ENCODE measurements at regions not wholly inside any gene's neighbourhood (a gene's known extent, or its start where the extent isn't known, plus 50 kb on each side); places are given as distances from the start of the nearest gene placed in this dataset.

GRCh38 chr2:128682729-128683284, 364.1 kb upstream of the HS6ST1 start:
- Histone ChIP-seq H3K27ac (ENCODE audit: control insufficient read depth, insufficient read depth, low read length) (no peak overlapping the region), H3K79me2 (ENCODE audit: control insufficient read depth, insufficient read depth, low read length) (no peaks in the 10 kb centered on the region), H3K27me3 (ENCODE audit: control insufficient read depth, extremely low read depth, insufficient read depth, low read length) (no peaks in the 10 kb centered on the region), H3K9me1 (ENCODE audit: control insufficient read depth, extremely low read depth, insufficient read depth, low read length) (no peaks in the 10 kb centered on the region), H3K9ac (ENCODE audit: control insufficient read depth, extremely low read depth, insufficient read depth, low read length) (no peak overlapping the region), H4K20me1 (ENCODE audit: control insufficient read depth, extremely low read depth, insufficient read depth, low read length) (no peaks in the 10 kb centered on the region), H3K36me3 (ENCODE audit: control insufficient read depth in 2 of 2, extremely low read depth in 1 of 2, insufficient read depth in 2 of 2, low read length in 2 of 2) (no peaks in the 10 kb centered on the region), H3K4me2 (ENCODE audit: control insufficient read depth, extremely low read depth, insufficient read depth, low read depth, low read length) (no peak overlapping the region), H2AFZ (ENCODE audit: control insufficient read depth, low read length) (no peak overlapping the region), H3K9me3 (ENCODE audit: control insufficient read depth, low read depth, low read length) (no peaks in the 10 kb centered on the region), H3K4me3 (ENCODE audit: control insufficient read depth in 2 of 3, extremely low read depth in 1 of 3, insufficient read depth in 2 of 3, low read depth in 1 of 3, low read length in 3 of 3) (no peak overlapping the region), H3K4me1 (ENCODE audit: control insufficient read depth, extremely low read depth, insufficient read depth, low read length) (no peaks in the 10 kb centered on the region)
- dilution Hi-C loops (cut with MboI; ENCODE audit: extremely low pct_ligation_motif_present, low sequenced_read_pairs) = no loop called here
- no peak for TF ChIP-seq CTCF (optimal IDR thresholded peaks at IDR 0.05 in 1 of 3, IDR thresholded peaks at IDR 0.05 in 1 of 3, conservative IDR thresholded peaks at IDR 0.05 in 1 of 3; ENCODE audit: extremely low read depth in 1 of 3, insufficient read depth in 2 of 3, low read length in 3 of 3)
- no peak for TF ChIP-seq EZH2 (IDR thresholded peaks at IDR 0.05; ENCODE audit: low read length)
- DNase-seq (ENCODE audit: low read depth, low spot score) (no peak), FAIRE-seq (no peak)

- no peaks in the 10 kb centered on the region for H3K9me3 ChIP-seq (ENCODE audit: control insufficient read depth, low read depth, low read length)
- H3K9me1 ChIP-seq (ENCODE audit: control insufficient read depth, extremely low read depth, insufficient read depth, low read length) = no peaks in the 10 kb centered on the region
- H4K20me1 ChIP-seq (ENCODE audit: control insufficient read depth, extremely low read depth, insufficient read depth, low read length) = no peaks in the 10 kb centered on the region
- dilution Hi-C loops (cut with MboI; ENCODE audit: extremely low pct_ligation_motif_present, low sequenced_read_pairs) = no loop called here
- no peak for FAIRE-seq
- no peak overlapping the region for H3K9ac ChIP-seq (ENCODE audit: control insufficient read depth, extremely low read depth, insufficient read depth, low read length)
- H3K4me3 ChIP-seq (ENCODE audit: control insufficient read depth in 2 of 3, extremely low read depth in 1 of 3, insufficient read depth in 2 of 3, low read depth in 1 of 3, low read length in 3 of 3) = no peak overlapping the region
- no peaks in the 10 kb centered on the region for H3K27me3 ChIP-seq (ENCODE audit: control insufficient read depth, extremely low read depth, insufficient read depth, low read length)
- no peak for TF ChIP-seq CTCF (optimal IDR thresholded peaks at IDR 0.05 in 1 of 3, IDR thresholded peaks at IDR 0.05 in 1 of 3, conservative IDR thresholded peaks at IDR 0.05 in 1 of 3; ENCODE audit: extremely low read depth in 1 of 3, insufficient read depth in 2 of 3, low read length in 3 of 3)
- no peak for TF ChIP-seq EZH2 (IDR thresholded peaks at IDR 0.05; ENCODE audit: low read length)
- H2AFZ ChIP-seq (ENCODE audit: control insufficient read depth, low read length) = no peak overlapping the region
- no peak overlapping the region for H3K4me2 ChIP-seq (ENCODE audit: control insufficient read depth, extremely low read depth, insufficient read depth, low read depth, low read length)
- no peaks in the 10 kb centered on the region for H3K36me3 ChIP-seq (ENCODE audit: control insufficient read depth in 2 of 2, extremely low read depth in 1 of 2, insufficient read depth in 2 of 2, low read length in 2 of 2)
- DNase-seq (ENCODE audit: low read depth, low spot score) = no peak
- no peak overlapping the region for H3K27ac ChIP-seq (ENCODE audit: control insufficient read depth, insufficient read depth, low read length)
- no peaks in the 10 kb centered on the region for H3K79me2 ChIP-seq (ENCODE audit: control insufficient read depth, insufficient read depth, low read length)
- no peaks in the 10 kb centered on the region for H3K4me1 ChIP-seq (ENCODE audit: control insufficient read depth, extremely low read depth, insufficient read depth, low read length)
Measured at GRCh38 chr2:128684523-128684922, 365.9 kb upstream of the HS6ST1 start.
